Erythroblast (primary cell): ENCODE measurements at regions not wholly inside any gene's neighbourhood (a gene's known extent, or its start where the extent isn't known, plus 50 kb on each side); places are given as distances from the start of the nearest gene placed in this dataset.

Experiments
- GATA1 ChIP-seq: IDR thresholded peaks from 2 replicates; pipeline ENCODE4 v1.6.1; 2011; ENCODE audit warnings: low read depth, mild to moderate bottlenecking, control low read depth, low read length, moderate library complexity
- POLR2A ChIP-seq: IDR thresholded peaks from 2 replicates; pipeline ENCODE4 v1.6.1; 2011; ENCODE audit warnings: mild to moderate bottlenecking, low read length

GRCh38 chr3:40915346-40915865 lies 283.9 kb upstream of the CTNNB1 start:
- TF ChIP-seq POLR2A (no peak), GATA1 (no peak)
